ENCODE measurements at regions not wholly inside any gene's neighbourhood (a gene's known extent, or its start where the extent isn't known, plus 50 kb on each side); places are given as distances from the start of the nearest gene placed in this dataset.

GRCh38 chr13:30141775-30142485, 165.4 kb downstream of the KATNAL1 start:
- Histone ChIP-seq H3K27ac (no peak overlapping the region), H3K9ac (no peak overlapping the region; the same call in 1 of the 2 replicates), H3K4me3 (no peak overlapping the region), H3K4me1 (peaks cover 59% of the 10 kb centered on the region), H3K9me3 (peaks cover 10% of the 10 kb centered on the region), H3K36me3 (no peaks in the 10 kb centered on the region), H3K27me3 (no peaks in the 10 kb centered on the region), H3K4me2 (peak overlapping the region; percentile 69), H4K20me1 (no peaks in the 10 kb centered on the region)
- no peak for TF ChIP-seq Cebpa-rat (IDR thresholded peaks at IDR 0.05)

DNA sequence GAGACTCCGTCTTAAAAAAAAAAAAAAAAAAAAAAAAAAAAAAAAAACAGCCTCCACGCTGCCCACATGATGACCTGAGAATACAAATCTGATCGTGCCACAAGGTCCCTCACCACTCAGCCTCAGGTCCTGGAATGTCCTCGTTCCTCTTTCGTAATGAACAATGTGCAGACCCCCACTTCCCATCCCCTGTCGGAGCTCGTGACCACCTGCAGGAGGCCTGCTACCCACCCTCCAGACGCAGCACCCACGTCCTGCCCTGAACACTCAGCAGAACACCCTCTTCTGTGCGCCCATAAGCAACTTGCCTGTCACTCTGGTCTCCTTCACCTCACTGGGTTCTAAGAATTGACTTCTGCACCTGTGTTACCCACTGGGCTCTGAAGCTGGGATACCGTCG, 166.4 kb downstream of the KATNAL1 start:
- Histone ChIP-seq H3K4me2 (peak overlapping the region; percentile 69; the same call in 1 of the 2 replicates), H3K4me3 (no peak overlapping the region), H3K9ac (no peak overlapping the region), H3K9me3 (peaks cover 10% of the 10 kb centered on the region), H3K36me3 (no peaks in the 10 kb centered on the region), H3K4me1 (peaks cover 50% of the 10 kb centered on the region), H3K27ac (no peak overlapping the region), H3K27me3 (no peaks in the 10 kb centered on the region), H4K20me1 (no peaks in the 10 kb centered on the region)
- no peak for TF ChIP-seq Cebpa-rat (IDR thresholded peaks at IDR 0.05)

GRCh38 chr13:30138511-30138910, 168.8 kb downstream of the KATNAL1 start:
- Histone ChIP-seq H3K4me2 (no peak overlapping the region), H3K27me3 (no peaks in the 10 kb centered on the region), H3K36me3 (no peaks in the 10 kb centered on the region), H3K4me1 (peaks cover 41% of the 10 kb centered on the region), H3K27ac (no peak overlapping the region), H3K9ac (no peak overlapping the region), H3K4me3 (no peak overlapping the region), H4K20me1 (no peaks in the 10 kb centered on the region), H3K9me3 (no peaks in the 10 kb centered on the region; the same call in 1 of the 2 replicates)
- TF ChIP-seq Cebpa-rat (IDR thresholded peaks at IDR 0.05), result no peak

DNA sequence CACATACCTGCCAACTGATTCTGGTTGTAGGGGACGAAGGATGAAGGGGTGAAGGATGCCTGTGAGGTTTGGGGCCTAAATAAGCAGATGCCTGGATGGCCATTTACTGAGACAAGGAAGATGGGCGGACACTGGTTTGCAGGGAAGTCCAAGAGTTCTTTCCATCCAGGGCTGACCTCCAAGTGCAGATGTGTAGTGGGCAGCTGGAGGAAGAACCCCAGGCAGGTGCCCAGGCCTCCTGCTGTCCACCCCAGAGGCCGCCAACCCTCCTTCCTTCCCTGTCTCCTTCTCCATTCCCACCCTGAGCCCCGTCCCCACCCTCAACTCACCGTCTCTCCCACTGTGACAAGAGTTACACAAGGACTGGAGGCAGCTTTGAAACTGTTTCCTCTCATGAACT, 171.5 kb downstream of the KATNAL1 start:
- H3K27ac ChIP-seq, result no peak overlapping the region
- no peaks in the 10 kb centered on the region for H4K20me1 ChIP-seq
- no peak overlapping the region for H3K4me2 ChIP-seq
- no peaks in the 10 kb centered on the region for H3K9me3 ChIP-seq
- TF ChIP-seq Cebpa-rat (IDR thresholded peaks at IDR 0.05), result no peak
- no peak overlapping the region for H3K4me3 ChIP-seq
- no peaks in the 10 kb centered on the region for H3K36me3 ChIP-seq
- H3K4me1 ChIP-seq, result peaks cover 24% of the 10 kb centered on the region
- H3K27me3 ChIP-seq, result no peaks in the 10 kb centered on the region
- no peak overlapping the region for H3K9ac ChIP-seq

DNA sequence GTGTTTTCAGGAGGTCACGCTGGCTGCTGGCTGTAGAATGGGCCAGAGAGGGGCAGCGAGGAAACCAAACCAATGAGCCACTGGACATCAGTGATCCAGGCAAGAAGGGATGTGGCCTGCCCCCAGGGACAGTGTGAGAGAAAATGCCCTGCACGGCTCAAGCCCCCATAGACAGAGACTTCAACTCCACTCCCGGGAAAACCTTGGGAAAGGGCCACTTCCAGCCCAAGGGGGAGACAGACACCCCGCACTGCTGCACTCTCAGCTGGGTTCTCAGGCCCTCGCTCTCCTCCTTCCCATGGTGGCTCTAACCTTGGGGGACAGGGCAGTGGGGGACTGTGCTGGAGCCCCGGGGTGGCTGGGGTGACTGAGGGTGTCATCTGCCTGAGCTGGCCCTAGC, 172.0 kb downstream of the KATNAL1 start:
- Histone ChIP-seq H3K36me3 (no peaks in the 10 kb centered on the region), H3K9ac (no peak overlapping the region), H3K27ac (no peak overlapping the region), H3K4me1 (peaks cover 23% of the 10 kb centered on the region), H3K4me3 (no peak overlapping the region), H3K9me3 (no peaks in the 10 kb centered on the region), H4K20me1 (no peaks in the 10 kb centered on the region), H3K4me2 (no peak overlapping the region), H3K27me3 (no peaks in the 10 kb centered on the region)
- TF ChIP-seq Cebpa-rat (IDR thresholded peaks at IDR 0.05), result no peak

DNA sequence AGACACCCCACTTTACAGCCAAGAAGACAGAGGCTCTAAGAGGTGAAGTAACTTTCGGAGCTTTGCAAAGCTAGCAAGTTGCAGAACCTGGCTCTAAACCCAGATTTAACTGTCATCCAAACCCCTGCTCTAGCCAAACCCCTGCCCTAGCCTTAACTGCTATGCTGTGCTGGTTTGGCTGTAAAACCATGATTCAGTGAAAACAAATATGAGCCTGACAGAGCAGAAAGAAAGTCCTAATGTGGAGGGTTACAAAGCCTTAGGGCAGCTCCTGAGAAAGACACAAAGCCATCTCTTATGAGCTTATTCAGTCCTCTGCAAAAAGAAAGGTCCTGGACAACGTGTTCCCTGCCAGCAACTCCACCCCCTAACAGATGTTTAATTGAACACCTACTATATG, 172.8 kb downstream of the KATNAL1 start:
- Histone ChIP-seq H4K20me1 (no peaks in the 10 kb centered on the region), H3K4me2 (peak overlapping the region; percentile 61), H3K4me3 (no peak overlapping the region), H3K9ac (no peak overlapping the region), H3K27ac (no peak overlapping the region), H3K27me3 (no peaks in the 10 kb centered on the region), H3K36me3 (no peaks in the 10 kb centered on the region), H3K9me3 (no peaks in the 10 kb centered on the region), H3K4me1 (peaks cover 23% of the 10 kb centered on the region)
- TF ChIP-seq Cebpa-rat (IDR thresholded peaks at IDR 0.05), result no peak

DNA sequence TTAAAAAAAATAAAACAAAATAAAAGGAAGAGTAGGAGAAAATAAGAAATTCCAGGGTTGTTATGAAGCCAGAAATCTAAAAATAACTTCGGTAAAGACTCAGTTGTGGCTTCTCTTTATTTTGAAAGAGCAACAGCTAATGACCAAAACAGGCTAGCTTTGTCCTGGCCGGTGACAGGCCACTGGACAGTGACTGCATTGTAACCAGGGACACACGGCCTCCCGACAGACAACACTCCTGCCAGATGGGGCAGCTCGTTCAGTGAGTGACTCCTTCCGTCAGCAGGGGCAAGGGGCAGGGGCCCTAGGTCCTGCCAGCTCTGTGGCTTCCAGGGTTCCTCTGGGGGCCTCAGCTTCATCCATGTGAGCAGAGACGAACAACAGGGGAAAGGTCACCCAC, 173.4 kb downstream of the KATNAL1 start:
- Histone ChIP-seq H3K36me3 (no peaks in the 10 kb centered on the region), H3K4me1 (peaks cover 23% of the 10 kb centered on the region), H3K27ac (0 out of 2 replicates have a peak overlapping the region, but pooled peaks have one; percentile 29), H4K20me1 (no peaks in the 10 kb centered on the region), H3K27me3 (no peaks in the 10 kb centered on the region), H3K9me3 (no peaks in the 10 kb centered on the region), H3K4me3 (no peak overlapping the region), H3K9ac (no peak overlapping the region), H3K4me2 (peak overlapping the region; percentile 61)
- TF ChIP-seq Cebpa-rat (IDR thresholded peaks at IDR 0.05), result no peak

GRCh38 chr13:30133554-30133912, 173.8 kb downstream of the KATNAL1 start:
- H3K27me3 ChIP-seq, result no peaks in the 10 kb centered on the region
- H3K9me3 ChIP-seq, result no peaks in the 10 kb centered on the region
- H3K9ac ChIP-seq, result no peak overlapping the region
- H4K20me1 ChIP-seq, result no peaks in the 10 kb centered on the region
- TF ChIP-seq Cebpa-rat (IDR thresholded peaks at IDR 0.05), result no peak
- H3K4me3 ChIP-seq, result no peak overlapping the region
- no peaks in the 10 kb centered on the region for H3K36me3 ChIP-seq
- H3K27ac ChIP-seq, result no peak overlapping the region
- peaks cover 26% of the 10 kb centered on the region for H3K4me1 ChIP-seq
- peak overlapping the region; percentile 61 for H3K4me2 ChIP-seq

DNA sequence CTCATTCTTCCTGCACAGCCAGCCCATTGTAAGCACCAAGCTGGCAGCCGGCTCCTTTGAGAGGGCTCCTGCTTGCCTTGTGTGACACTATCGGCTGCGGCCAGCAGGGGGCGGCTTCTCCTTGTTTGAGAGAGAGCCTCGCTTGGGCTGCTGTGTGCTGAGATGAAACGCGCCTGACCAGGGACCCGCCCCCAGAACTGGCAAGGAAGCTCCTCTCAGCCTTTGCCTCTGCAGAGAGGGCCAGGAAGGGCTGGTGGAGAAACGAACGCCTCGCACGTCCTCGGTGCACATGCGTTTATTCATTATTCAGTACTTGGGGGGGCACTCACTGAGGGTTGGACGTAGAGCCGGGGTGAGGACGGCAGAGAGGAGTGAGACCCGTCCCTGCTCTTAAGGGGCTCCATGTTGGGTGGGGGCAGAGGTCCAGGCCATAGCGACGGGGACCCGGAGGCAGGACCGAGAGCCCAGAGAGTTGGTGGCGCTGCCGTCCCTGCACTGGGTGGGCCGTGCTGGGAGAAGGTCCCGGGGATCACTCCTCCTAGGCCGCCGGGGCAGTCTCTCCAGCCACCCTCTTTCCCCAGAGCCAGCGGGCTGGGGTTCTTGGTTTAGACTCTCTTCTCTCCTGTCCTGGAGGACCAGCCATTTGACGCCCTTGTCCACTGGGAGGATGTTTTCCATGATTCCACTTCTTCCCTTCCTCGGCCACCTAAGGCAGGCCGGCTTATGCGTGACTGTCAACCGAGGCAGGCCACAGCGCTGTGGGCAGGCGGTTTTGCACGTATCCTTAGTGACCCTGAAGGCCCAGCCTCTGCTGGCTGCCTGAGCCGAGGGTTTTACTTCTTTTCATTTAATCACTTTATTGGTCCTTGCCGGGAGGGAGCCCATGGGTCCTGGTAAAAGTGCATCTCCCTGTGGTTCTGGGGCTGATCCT, 174.5 kb downstream of the KATNAL1 start:
- no peak overlapping the region for H3K27ac ChIP-seq
- H3K36me3 ChIP-seq, result no peaks in the 10 kb centered on the region
- H3K4me1 ChIP-seq, result peaks cover 28% of the 10 kb centered on the region
- H3K9me3 ChIP-seq, result no peaks in the 10 kb centered on the region
- no peak for TF ChIP-seq Cebpa-rat (IDR thresholded peaks at IDR 0.05)
- H3K4me3 ChIP-seq, result no peak overlapping the region
- peak overlapping the region; percentile 61 for H3K4me2 ChIP-seq
- H4K20me1 ChIP-seq, result no peaks in the 10 kb centered on the region
- no peak overlapping the region for H3K9ac ChIP-seq
- H3K27me3 ChIP-seq, result no peaks in the 10 kb centered on the region

- H3K9me3 ChIP-seq, result no peaks in the 10 kb centered on the region
- H3K27me3 ChIP-seq, result 0 out of 2 replicates have a peak, but pooled peaks cover 3% of the 10 kb centered on the region
- H3K4me3 ChIP-seq, result no peak overlapping the region
- no peak overlapping the region for H3K27ac ChIP-seq
- TF ChIP-seq Cebpa-rat (IDR thresholded peaks at IDR 0.05), result no peak
- H3K36me3 ChIP-seq, result no peaks in the 10 kb centered on the region
- H4K20me1 ChIP-seq, result no peaks in the 10 kb centered on the region
- H3K9ac ChIP-seq, result no peak overlapping the region
- H3K4me2 ChIP-seq, result no peak overlapping the region
- peaks cover 23% of the 10 kb centered on the region for H3K4me1 ChIP-seq
These were observed 177.9 kb downstream of the KATNAL1 start for GRCh38 chr13:30129411-30129810.
